ENCODE measurements at regions not wholly inside any gene's neighbourhood (a gene's known extent, or its start where the extent isn't known, plus 50 kb on each side); places are given as distances from the start of the nearest gene placed in this dataset.

DNA sequence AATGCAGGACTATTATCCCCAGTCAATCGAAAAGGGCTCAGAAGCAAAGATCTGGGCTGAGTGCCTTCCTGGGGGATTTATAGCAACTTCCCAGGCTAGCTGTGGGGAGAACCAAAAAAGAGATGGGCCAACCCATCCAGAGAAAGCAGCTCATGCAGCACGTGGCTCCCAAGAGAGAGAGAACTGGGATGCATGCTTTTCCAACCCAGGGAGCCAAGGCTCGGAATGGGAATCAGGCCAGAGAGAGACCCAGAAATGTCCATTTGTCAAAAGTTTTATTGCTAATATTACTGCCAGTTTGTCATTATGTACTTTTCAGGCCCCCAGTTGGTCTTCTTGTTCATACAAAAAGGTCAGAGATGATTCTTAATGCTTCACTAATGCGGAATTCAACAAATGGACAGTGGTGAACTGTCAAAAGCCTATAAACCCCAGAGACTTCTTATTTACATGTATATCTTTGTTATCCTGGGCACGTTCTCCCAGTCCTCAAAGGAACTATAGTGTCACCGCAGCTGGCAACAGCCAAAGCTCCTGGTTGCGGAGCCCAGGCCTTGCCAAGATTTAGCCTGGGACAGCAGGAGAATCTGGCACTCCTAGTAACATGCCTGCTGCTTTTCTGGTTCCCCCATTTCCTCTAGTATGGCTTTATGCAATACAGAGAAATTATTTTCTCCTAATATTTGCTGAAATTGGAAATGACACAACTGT lies 139.1 kb upstream of the POU3F2 start:
- H3K27me3 ChIP-seq (ENCODE audit: insufficient read depth, low read depth), result no peaks in the 10 kb centered on the region
- H3K4me2 ChIP-seq, result no peak overlapping the region
- no peak overlapping the region for H3K27ac ChIP-seq
- H3K4me1 ChIP-seq (ENCODE audit: low read depth, poor library complexity, severe bottlenecking), result no peaks in the 10 kb centered on the region
- no peaks in the 10 kb centered on the region for H4K20me1 ChIP-seq (ENCODE audit: insufficient read depth)
- no peak overlapping the region for H3K4me3 ChIP-seq (IDR thresholded peaks at IDR 0.05; ENCODE audit: insufficient read depth, low read depth, low read length)
- H3K36me3 ChIP-seq (ENCODE audit: insufficient read depth), result no peaks in the 10 kb centered on the region
- H3K9ac ChIP-seq, result no peak overlapping the region
- H3K79me2 ChIP-seq (ENCODE audit: insufficient read depth, low read depth), result no peaks in the 10 kb centered on the region
- TF ChIP-seq, protein P1, sequence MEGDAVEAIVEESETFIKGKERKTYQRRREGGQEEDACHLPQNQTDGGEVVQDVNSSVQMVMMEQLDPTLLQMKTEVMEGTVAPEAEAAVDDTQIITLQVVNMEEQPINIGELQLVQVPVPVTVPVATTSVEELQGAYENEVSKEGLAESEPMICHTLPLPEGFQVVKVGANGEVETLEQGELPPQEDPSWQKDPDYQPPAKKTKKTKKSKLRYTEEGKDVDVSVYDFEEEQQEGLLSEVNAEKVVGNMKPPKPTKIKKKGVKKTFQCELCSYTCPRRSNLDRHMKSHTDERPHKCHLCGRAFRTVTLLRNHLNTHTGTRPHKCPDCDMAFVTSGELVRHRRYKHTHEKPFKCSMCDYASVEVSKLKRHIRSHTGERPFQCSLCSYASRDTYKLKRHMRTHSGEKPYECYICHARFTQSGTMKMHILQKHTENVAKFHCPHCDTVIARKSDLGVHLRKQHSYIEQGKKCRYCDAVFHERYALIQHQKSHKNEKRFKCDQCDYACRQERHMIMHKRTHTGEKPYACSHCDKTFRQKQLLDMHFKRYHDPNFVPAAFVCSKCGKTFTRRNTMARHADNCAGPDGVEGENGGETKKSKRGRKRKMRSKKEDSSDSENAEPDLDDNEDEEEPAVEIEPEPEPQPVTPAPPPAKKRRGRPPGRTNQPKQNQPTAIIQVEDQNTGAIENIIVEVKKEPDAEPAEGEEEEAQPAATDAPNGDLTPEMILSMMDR (conservative IDR thresholded peaks at IDR 0.05; ENCODE audit: low read depth, low read length), result no peak
- H2AFZ ChIP-seq (ENCODE audit: low read depth), result no peak overlapping the region

DNA sequence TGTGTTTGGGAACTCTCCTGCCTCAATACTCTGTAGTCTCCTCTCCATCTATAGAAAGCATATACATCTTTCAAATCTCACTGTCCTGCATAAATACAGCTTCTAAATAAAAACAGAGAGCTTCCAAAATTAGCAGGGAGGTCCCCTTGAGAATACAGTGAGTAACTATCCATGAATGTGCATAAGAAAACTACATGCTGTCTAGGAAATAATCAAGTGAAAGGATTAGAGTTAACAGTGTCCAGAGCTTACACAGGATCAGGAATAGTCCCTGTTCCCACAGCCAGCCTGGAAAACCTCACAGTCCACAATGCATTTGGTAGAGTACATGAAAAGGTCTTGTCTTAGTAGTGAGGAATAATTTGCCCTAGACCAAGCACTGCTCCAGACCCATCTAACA lies 123.0 kb upstream of the POU3F2 start:
- no peaks in the 10 kb centered on the region for H3K36me3 ChIP-seq (ENCODE audit: insufficient read depth)
- no peak overlapping the region for H3K4me3 ChIP-seq (IDR thresholded peaks at IDR 0.05; ENCODE audit: insufficient read depth, low read depth, low read length)
- H3K27me3 ChIP-seq (ENCODE audit: insufficient read depth, low read depth), result no peaks in the 10 kb centered on the region
- TF ChIP-seq, protein P1 (conservative IDR thresholded peaks at IDR 0.05; ENCODE audit: low read depth, low read length), result no peak
- no peak overlapping the region for H2AFZ ChIP-seq (ENCODE audit: low read depth)
- no peaks in the 10 kb centered on the region for H3K79me2 ChIP-seq (ENCODE audit: insufficient read depth, low read depth)
- no peaks in the 10 kb centered on the region for H4K20me1 ChIP-seq (ENCODE audit: insufficient read depth)
- no peak overlapping the region for H3K9ac ChIP-seq
- H3K27ac ChIP-seq, result no peak overlapping the region
- H3K4me2 ChIP-seq, result no peak overlapping the region
- H3K4me1 ChIP-seq (ENCODE audit: low read depth, poor library complexity, severe bottlenecking), result no peaks in the 10 kb centered on the region

DNA sequence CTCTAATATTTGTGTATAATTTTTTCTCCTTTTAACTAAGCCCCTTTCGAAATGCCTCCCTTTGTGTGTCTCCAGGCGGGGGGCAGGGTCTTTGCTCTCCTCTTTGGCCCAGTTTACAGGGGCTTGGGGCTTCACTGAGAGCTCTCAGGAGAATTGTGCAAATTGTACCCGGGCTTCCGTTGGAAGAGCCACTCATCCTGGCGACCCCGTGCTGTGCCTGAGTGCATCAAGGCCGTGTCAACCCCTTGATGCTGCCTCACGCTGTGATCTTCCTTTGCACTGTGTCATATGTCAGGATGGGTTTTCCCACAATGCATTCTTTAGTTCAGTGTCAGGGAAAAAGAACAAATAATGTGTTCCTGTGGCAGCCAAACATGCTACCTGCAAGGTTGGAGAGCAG lies 118.0 kb upstream of the POU3F2 start:
- H3K79me2 ChIP-seq (ENCODE audit: insufficient read depth, low read depth), result no peaks in the 10 kb centered on the region
- H3K27me3 ChIP-seq (ENCODE audit: insufficient read depth, low read depth), result no peaks in the 10 kb centered on the region
- TF ChIP-seq, protein P1 (conservative IDR thresholded peaks at IDR 0.05; ENCODE audit: low read depth, low read length), result no peak
- H3K27ac ChIP-seq, result no peak overlapping the region
- no peak overlapping the region for H3K4me3 ChIP-seq (IDR thresholded peaks at IDR 0.05; ENCODE audit: insufficient read depth, low read depth, low read length)
- no peak overlapping the region for H3K4me2 ChIP-seq
- H2AFZ ChIP-seq (ENCODE audit: low read depth), result no peak overlapping the region
- no peaks in the 10 kb centered on the region for H4K20me1 ChIP-seq (ENCODE audit: insufficient read depth)
- H3K9ac ChIP-seq, result no peak overlapping the region
- no peaks in the 10 kb centered on the region for H3K4me1 ChIP-seq (ENCODE audit: low read depth, poor library complexity, severe bottlenecking)
- H3K36me3 ChIP-seq (ENCODE audit: insufficient read depth), result no peaks in the 10 kb centered on the region

DNA sequence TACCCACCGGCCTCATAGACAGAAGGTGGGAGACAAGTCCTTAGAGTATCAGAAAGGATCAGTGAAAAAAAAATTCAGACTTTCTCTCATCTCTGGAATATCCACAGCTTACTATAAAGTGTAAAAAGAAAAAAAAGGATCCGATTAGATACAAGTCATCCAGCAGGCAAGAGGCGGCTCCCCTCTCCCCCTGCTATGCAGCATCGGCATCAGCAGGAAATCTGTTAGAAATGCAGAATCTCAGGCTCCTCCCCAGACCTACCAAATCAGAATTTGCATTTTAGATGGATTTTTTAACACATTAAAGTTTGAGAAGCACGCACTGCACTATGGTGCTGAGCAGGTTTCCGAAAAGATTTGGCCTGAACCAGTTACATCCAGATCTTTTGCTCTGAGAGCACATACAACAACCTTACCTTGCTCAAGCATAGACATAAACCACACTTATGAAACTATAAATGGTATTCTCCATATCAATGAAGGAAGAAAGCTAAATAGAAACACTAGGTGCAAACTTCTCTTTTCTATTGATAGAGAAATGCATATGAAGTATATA lies 117.0 kb upstream of the POU3F2 start:
- Histone ChIP-seq H3K79me2 (ENCODE audit: insufficient read depth, low read depth) (no peaks in the 10 kb centered on the region), H2AFZ (ENCODE audit: low read depth) (no peak overlapping the region)
- TF ChIP-seq, protein P1 (conservative IDR thresholded peaks at IDR 0.05; ENCODE audit: low read depth, low read length), result no peak

More for the DNA sequence above, 117.0 kb upstream of the POU3F2 start:
- Histone ChIP-seq H3K4me1 (ENCODE audit: low read depth, poor library complexity, severe bottlenecking) (no peaks in the 10 kb centered on the region), H3K4me2 (no peak overlapping the region), H3K27ac (no peak overlapping the region), H3K36me3 (ENCODE audit: insufficient read depth) (no peaks in the 10 kb centered on the region), H3K27me3 (ENCODE audit: insufficient read depth, low read depth) (no peaks in the 10 kb centered on the region), H3K4me3 (IDR thresholded peaks at IDR 0.05; ENCODE audit: insufficient read depth, low read depth, low read length) (no peak overlapping the region), H4K20me1 (ENCODE audit: insufficient read depth) (no peaks in the 10 kb centered on the region), H3K9ac (no peak overlapping the region)

Data from KMS-11 (cell line).